ENCODE measurements at regions not wholly inside any gene's neighbourhood (a gene's known extent, or its start where the extent isn't known, plus 50 kb on each side); places are given as distances from the start of the nearest gene placed in this dataset.

DNA sequence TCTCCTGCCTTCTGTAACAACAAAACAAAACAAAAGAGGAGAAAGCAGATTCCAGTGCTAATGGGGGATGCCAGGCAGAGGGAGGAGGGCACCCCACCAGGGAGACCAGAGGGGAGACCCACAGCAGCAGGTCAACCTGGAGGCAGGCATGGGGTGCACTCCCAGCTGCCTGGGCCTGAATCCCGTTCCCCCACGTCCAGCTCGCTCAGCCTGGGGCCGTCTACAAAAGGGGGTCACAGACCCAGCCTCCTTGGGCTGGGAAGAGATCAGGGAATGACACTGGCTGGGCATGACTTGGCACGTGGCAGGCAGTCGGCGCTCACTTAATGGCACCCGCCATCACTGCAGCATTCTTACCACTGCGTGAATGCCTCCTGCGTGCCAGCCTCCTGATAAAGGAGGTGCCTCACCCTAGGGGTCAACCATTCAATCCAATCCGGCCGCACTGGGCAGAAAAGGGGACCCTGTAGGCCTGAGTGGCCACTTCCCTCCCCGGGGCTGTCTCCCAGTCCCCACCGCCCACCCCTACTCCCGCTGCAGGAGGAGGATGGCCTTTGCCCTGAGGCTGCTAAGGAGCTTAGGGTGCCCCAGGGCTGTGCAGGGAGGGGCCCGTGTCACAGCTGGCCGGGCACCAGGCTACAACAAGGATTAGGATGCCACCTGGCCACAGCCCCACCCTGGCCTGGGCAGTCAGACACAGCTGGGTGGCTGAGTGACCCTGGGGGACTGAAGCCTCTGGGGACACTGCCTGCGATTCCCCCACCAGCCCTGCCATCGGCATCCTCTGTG, 87.5 kb downstream of the NCOR2 start:
- TF ChIP-seq TEAD4 (CRISPR knock-in tag; IDR thresholded peaks at IDR 0.05) = no peak
- TF ChIP-seq, protein P1, sequence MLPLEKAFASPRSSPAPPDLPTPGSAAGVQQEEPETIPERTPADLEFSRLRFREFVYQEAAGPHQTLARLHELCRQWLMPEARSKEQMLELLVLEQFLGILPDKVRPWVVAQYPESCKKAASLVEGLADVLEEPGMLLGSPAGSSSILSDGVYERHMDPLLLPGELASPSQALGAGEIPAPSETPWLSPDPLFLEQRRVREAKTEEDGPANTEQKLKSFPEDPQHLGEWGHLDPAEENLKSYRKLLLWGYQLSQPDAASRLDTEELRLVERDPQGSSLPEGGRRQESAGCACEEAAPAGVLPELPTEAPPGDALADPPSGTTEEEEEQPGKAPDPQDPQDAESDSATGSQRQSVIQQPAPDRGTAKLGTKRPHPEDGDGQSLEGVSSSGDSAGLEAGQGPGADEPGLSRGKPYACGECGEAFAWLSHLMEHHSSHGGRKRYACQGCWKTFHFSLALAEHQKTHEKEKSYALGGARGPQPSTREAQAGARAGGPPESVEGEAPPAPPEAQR (CRISPR knock-in tag; IDR thresholded peaks at IDR 0.05) = no peak
- TF ChIP-seq, protein P2, sequence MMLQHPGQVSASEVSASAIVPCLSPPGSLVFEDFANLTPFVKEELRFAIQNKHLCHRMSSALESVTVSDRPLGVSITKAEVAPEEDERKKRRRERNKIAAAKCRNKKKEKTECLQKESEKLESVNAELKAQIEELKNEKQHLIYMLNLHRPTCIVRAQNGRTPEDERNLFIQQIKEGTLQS (CRISPR knock-in tag; conservative IDR thresholded peaks at IDR 0.05) = no peak
- TF ChIP-seq, protein P3, sequence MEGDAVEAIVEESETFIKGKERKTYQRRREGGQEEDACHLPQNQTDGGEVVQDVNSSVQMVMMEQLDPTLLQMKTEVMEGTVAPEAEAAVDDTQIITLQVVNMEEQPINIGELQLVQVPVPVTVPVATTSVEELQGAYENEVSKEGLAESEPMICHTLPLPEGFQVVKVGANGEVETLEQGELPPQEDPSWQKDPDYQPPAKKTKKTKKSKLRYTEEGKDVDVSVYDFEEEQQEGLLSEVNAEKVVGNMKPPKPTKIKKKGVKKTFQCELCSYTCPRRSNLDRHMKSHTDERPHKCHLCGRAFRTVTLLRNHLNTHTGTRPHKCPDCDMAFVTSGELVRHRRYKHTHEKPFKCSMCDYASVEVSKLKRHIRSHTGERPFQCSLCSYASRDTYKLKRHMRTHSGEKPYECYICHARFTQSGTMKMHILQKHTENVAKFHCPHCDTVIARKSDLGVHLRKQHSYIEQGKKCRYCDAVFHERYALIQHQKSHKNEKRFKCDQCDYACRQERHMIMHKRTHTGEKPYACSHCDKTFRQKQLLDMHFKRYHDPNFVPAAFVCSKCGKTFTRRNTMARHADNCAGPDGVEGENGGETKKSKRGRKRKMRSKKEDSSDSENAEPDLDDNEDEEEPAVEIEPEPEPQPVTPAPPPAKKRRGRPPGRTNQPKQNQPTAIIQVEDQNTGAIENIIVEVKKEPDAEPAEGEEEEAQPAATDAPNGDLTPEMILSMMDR (IDR thresholded peaks at IDR 0.05) = no peak
- TF ChIP-seq ESRRA (CRISPR knock-in tag; IDR thresholded peaks at IDR 0.05; ENCODE audit: borderline replicate concordance) = no peak
- no peak for TF ChIP-seq JUN (CRISPR knock-in tag; IDR thresholded peaks at IDR 0.05)

Data from WTC11 (cell line).